K562 (cell line): ENCODE measurements at regions not wholly inside any gene's neighbourhood (a gene's known extent, or its start where the extent isn't known, plus 50 kb on each side); places are given as distances from the start of the nearest gene placed in this dataset.

Experiments
- BDP1 ChIP-seq: IDR thresholded peaks from 3 replicates; pipeline ENCODE4 v1.6.1; 2011; ENCODE audit not compliant: insufficient read length, insufficient read depth
- KAT7 ChIP-seq: sonication (generic); formaldehyde crosslinking; IDR thresholded peaks from 2 replicates; pipeline ENCODE4 v1.8.0; 2022; ENCODE audit warnings: missing genetic modification reagents, mild to moderate bottlenecking, borderline replicate concordance
- MXI1 ChIP-seq: IDR thresholded peaks from 2 replicates; pipeline ENCODE4 v1.6.1; 2011; ENCODE audit warnings: low read depth, mild to moderate bottlenecking, improper control_type of control experiment, low read length
- NFE2L1 ChIP-seq: fragments of 450-650 bp; IDR thresholded peaks from 2 replicates; pipeline ENCODE4 v1.6.1; 2016; ENCODE audit warnings: missing genetic modification characterization, low read depth, mild to moderate bottlenecking, missing compliant biosample characterization, moderate library complexity, borderline replicate concordance
- POLR2A ChIP-seq: fragments of 450-650 bp; conservative IDR thresholded peaks from 2 replicates; pipeline ENCODE4 v1.6.1; 2016
- POLR2AphosphoS5 ChIP-seq: IDR thresholded peaks from 2 replicates; pipeline ENCODE4 v1.6.1; 2011; ENCODE audit warnings: mild to moderate bottlenecking, low read depth, low read length, moderate library complexity; ENCODE audit not compliant: control insufficient read depth, insufficient read depth
- PURB ChIP-seq: sonication (generic); formaldehyde crosslinking; IDR thresholded peaks from 2 replicates; pipeline ENCODE4 v1.9.0; 2021; ENCODE audit warnings: low read depth, mild to moderate bottlenecking, missing genetic modification reagents
- SIN3A ChIP-seq, 2 experiments: fragments of 150-350 bp in 1 of 2; IDR thresholded peaks; 2 replicates each; pipeline ENCODE4 v1.6.1; 2011 to 2016; ENCODE audit warnings: borderline replicate concordance in 2 of 2, low read depth in 2 of 2, low read length in 2 of 2, mild to moderate bottlenecking in 2 of 2, moderate library complexity in 2 of 2; ENCODE audit not compliant: control insufficient read depth in 1 of 2
- ZFP30 ChIP-seq: fragments of 250-450 bp; sonication (Bioruptor Pico); IDR thresholded peaks from 2 replicates; pipeline ENCODE4 v1.8.0; 2022; ENCODE audit warnings: moderate library complexity, mild to moderate bottlenecking, inconsistent platforms, borderline replicate concordance
- ZNF263 ChIP-seq: sonication (generic); formaldehyde crosslinking; IDR thresholded peaks from 2 replicates; pipeline ENCODE4 v1.8.0; 2022; ENCODE audit warnings: mild to moderate bottlenecking, missing genetic modification reagents, borderline replicate concordance
- TF ChIP-seq, protein P1 (sequence below), 3 experiments: IDR thresholded peaks in 2 of 3; conservative IDR thresholded peaks in 1 of 3; 2 replicates each; pipeline ENCODE4 v1.5.1; 2011 to 2012; ENCODE audit warnings: low read length in 3 of 3, mild to moderate bottlenecking in 3 of 3, control low read depth in 2 of 3, improper control_type of control experiment in 1 of 3, inconsistent platforms in 1 of 3, low read depth in 1 of 3, mixed read lengths in 1 of 3, moderate library complexity in 1 of 3; ENCODE audit not compliant: insufficient read depth in 2 of 3

DNA sequence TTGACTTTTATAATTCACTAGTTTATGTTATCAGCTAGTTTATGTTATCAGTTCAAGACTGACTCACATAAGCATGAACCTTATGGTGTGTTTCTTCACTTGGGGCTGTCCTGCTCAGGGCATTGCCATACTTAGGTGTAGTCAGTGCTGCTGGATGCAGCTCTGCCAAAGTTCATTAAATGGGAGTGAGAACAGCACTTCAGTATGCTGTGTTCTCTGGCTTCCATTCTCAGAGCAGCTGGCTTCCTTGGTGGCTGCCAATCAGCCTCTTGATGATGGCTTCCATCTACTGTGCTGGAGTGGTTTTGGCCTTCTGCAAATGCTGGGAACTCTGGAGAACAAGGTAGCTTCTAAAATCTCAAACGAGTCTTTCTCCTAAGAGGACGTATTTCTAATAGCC is 170.7 kb downstream of the TDRD15 start:
- TF ChIP-seq KAT7 (CRISPR knock-in tag) (no peak), NFE2L1 (no peak), MXI1 (no peak), SIN3A (IDR thresholded peaks at IDR 0.05; ENCODE audit: borderline replicate concordance in 2 of 2, control insufficient read depth in 1 of 2, low read depth in 2 of 2, low read length in 2 of 2) (no peak), ZNF263 (no peak), POLR2A (no peak), BDP1 (no peak), ZFP30 (CRISPR knock-in tag) (no peak), PURB (CRISPR knock-in tag) (no peak), POLR2AphosphoS5 (no peak)
- TF ChIP-seq, protein P1, sequence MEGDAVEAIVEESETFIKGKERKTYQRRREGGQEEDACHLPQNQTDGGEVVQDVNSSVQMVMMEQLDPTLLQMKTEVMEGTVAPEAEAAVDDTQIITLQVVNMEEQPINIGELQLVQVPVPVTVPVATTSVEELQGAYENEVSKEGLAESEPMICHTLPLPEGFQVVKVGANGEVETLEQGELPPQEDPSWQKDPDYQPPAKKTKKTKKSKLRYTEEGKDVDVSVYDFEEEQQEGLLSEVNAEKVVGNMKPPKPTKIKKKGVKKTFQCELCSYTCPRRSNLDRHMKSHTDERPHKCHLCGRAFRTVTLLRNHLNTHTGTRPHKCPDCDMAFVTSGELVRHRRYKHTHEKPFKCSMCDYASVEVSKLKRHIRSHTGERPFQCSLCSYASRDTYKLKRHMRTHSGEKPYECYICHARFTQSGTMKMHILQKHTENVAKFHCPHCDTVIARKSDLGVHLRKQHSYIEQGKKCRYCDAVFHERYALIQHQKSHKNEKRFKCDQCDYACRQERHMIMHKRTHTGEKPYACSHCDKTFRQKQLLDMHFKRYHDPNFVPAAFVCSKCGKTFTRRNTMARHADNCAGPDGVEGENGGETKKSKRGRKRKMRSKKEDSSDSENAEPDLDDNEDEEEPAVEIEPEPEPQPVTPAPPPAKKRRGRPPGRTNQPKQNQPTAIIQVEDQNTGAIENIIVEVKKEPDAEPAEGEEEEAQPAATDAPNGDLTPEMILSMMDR (IDR thresholded peaks at IDR 0.05 in 2 of 3, conservative IDR thresholded peaks at IDR 0.05 in 1 of 3; ENCODE audit: insufficient read depth in 2 of 3, low read depth in 1 of 3, low read length in 3 of 3) = no peak
